ENCODE measurements at regions not wholly inside any gene's neighbourhood (a gene's known extent, or its start where the extent isn't known, plus 50 kb on each side); places are given as distances from the start of the nearest gene placed in this dataset.

- no peaks in the 10 kb centered on the region for H3K9me3 Mint-ChIP-seq (ENCODE audit: low read depth)
- H3K27ac Mint-ChIP-seq (ENCODE audit: unreplicated experiment), result no peak overlapping the region
- DNase-seq (ENCODE audit: low spot score), result no peak
- peaks cover 8% of the 10 kb centered on the region for H3K4me1 Mint-ChIP-seq (ENCODE audit: low read depth)
- no peak for TF ChIP-seq CTCF (IDR thresholded peaks at IDR 0.05)
- H3K36me3 Mint-ChIP-seq (ENCODE audit: low read depth), result no peaks in the 10 kb centered on the region
- H3K27me3 Mint-ChIP-seq (ENCODE audit: low read depth), result peaks cover 31% of the 10 kb centered on the region
- H3K4me3 Mint-ChIP-seq (ENCODE audit: unreplicated experiment), result no peak overlapping the region
These were observed 76.0 kb upstream of the RNU6ATAC start for GRCh38 chr9:134240361-134240760.

GRCh38 chr9:134242706-134243105, 78.3 kb upstream of the RNU6ATAC start:
- H3K27me3 Mint-ChIP-seq (ENCODE audit: low read depth), result peaks cover 31% of the 10 kb centered on the region
- DNase-seq (ENCODE audit: low spot score), result no peak
- H3K4me3 Mint-ChIP-seq (ENCODE audit: unreplicated experiment), result no peak overlapping the region
- no peak overlapping the region for H3K27ac Mint-ChIP-seq (ENCODE audit: unreplicated experiment)
- H3K4me1 Mint-ChIP-seq (ENCODE audit: low read depth), result no peaks in the 10 kb centered on the region
- H3K9me3 Mint-ChIP-seq (ENCODE audit: low read depth), result peaks cover 10% of the 10 kb centered on the region
- peaks cover 3% of the 10 kb centered on the region for H3K36me3 Mint-ChIP-seq (ENCODE audit: low read depth)
- no peak for TF ChIP-seq CTCF (IDR thresholded peaks at IDR 0.05)

- no peaks in the 10 kb centered on the region for H3K4me1 Mint-ChIP-seq (ENCODE audit: low read depth)
- no peak for DNase-seq (ENCODE audit: low spot score)
- H3K27me3 Mint-ChIP-seq (ENCODE audit: low read depth), result peaks cover 29% of the 10 kb centered on the region
- H3K4me3 Mint-ChIP-seq (ENCODE audit: unreplicated experiment), result no peak overlapping the region
- no peak overlapping the region for H3K27ac Mint-ChIP-seq (ENCODE audit: unreplicated experiment)
- H3K36me3 Mint-ChIP-seq (ENCODE audit: low read depth), result peaks cover 5% of the 10 kb centered on the region
- peaks cover 19% of the 10 kb centered on the region for H3K9me3 Mint-ChIP-seq (ENCODE audit: low read depth)
- TF ChIP-seq CTCF (IDR thresholded peaks at IDR 0.05), result no peak
These were observed 79.6 kb upstream of the RNU6ATAC start for GRCh38 chr9:134243778-134244467.

GRCh38 chr9:134245179-134245578, 80.8 kb upstream of the RNU6ATAC start:
- no peak for TF ChIP-seq CTCF (IDR thresholded peaks at IDR 0.05)
- Mint-ChIP-seq H3K4me1 (ENCODE audit: low read depth) (no peaks in the 10 kb centered on the region), H3K36me3 (ENCODE audit: low read depth) (peaks cover 5% of the 10 kb centered on the region), H3K27me3 (ENCODE audit: low read depth) (peaks cover 29% of the 10 kb centered on the region), H3K4me3 (ENCODE audit: unreplicated experiment) (no peak overlapping the region), H3K27ac (ENCODE audit: unreplicated experiment) (no peak overlapping the region), H3K9me3 (ENCODE audit: low read depth) (peaks cover 24% of the 10 kb centered on the region)
- no peak for DNase-seq (ENCODE audit: low spot score)

GRCh38 chr9:134247918-134248631, 78.2 kb upstream of the RXRA start:
- no peak overlapping the region for H3K4me3 Mint-ChIP-seq (ENCODE audit: unreplicated experiment)

More at GRCh38 chr9:134247918-134248631, 78.2 kb upstream of the RXRA start:
- DNase-seq (ENCODE audit: low spot score), result no peak
- peaks cover 5% of the 10 kb centered on the region for H3K36me3 Mint-ChIP-seq (ENCODE audit: low read depth)
- TF ChIP-seq CTCF (IDR thresholded peaks at IDR 0.05), result no peak
- no peak overlapping the region for H3K27ac Mint-ChIP-seq (ENCODE audit: unreplicated experiment)
- H3K9me3 Mint-ChIP-seq (ENCODE audit: low read depth), result peaks cover 24% of the 10 kb centered on the region
- no peaks in the 10 kb centered on the region for H3K4me1 Mint-ChIP-seq (ENCODE audit: low read depth)
- H3K27me3 Mint-ChIP-seq (ENCODE audit: low read depth), result peaks cover 15% of the 10 kb centered on the region

Data from chondrocyte (in vitro differentiated cells).